ENCODE measurements at regions not wholly inside any gene's neighbourhood (a gene's known extent, or its start where the extent isn't known, plus 50 kb on each side); places are given as distances from the start of the nearest gene placed in this dataset.

GRCh38 chr15:95549168-95549738 is 781.2 kb upstream of the NR2F2 start:
- DNase-seq, result no peak

GRCh38 chr15:95550702-95551101 is 779.8 kb upstream of the NR2F2 start:
- no peak for DNase-seq

- DNase-seq, result no peak
These were observed 774.3 kb upstream of the NR2F2 start for GRCh38 chr15:95556225-95556624.

DNA sequence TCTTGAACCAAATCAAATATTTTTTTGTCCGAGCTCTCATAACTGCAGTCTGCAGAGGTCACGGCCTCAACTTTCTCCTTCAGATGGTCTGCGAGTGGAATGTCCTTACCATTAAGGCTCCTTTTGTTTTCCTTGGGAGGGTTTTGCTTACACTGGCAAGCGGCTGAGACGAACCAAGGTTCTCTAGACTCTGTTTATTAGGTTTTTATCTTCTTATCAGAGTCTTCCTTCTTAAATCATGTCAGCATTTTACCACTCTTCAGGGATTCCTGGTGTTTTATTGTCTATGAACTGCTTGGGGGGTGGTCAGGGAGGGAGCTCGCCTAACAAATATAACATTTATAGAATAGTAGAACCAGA is 773.7 kb upstream of the NR2F2 start:
- DNase-seq, result no peak

- no peak for DNase-seq
These were observed 773.1 kb upstream of the NR2F2 start for GRCh38 chr15:95557226-95558046.

DNA sequence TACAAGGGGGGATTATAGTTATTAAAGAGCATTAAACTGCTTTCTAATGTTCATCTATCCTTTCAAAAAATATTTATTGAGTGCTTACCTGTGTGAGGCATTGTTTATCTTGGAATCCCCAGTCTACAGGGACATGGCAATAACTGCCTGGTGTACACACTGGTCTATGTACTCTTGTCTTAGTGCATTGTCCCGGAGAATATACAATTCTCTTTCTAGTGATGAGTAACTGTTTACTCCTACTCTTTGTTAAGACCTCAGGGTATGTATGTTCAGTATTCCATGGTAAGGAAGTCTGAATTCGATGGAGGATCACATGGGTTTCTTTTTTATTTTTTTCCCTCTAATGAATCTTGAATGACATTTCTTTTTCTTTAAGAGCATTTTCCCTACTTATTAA is 772.4 kb upstream of the NR2F2 start:
- DNase-seq, result no peak

DNA sequence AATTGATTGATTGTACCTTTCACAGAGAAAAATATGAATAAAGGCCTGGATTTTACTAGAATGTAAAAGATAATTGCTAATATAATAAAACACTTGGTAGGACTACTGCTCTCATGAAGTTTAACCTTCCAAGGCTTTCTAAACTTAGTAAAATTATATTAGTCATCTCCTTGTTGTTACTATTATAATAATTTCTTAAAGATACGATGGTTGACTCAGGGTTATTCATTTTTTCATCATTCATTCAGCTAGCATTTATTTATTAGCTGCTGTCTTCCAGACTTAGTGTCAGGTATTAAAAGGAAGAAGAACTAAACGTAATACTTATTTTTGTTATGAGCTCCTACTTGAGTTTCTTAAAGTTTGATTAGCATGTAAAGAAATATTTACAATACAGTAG is 771.6 kb upstream of the NR2F2 start:
- no peak for DNase-seq

- DNase-seq, result no peak
These were observed 770.6 kb upstream of the NR2F2 start for GRCh38 chr15:95559875-95560394.

DNA sequence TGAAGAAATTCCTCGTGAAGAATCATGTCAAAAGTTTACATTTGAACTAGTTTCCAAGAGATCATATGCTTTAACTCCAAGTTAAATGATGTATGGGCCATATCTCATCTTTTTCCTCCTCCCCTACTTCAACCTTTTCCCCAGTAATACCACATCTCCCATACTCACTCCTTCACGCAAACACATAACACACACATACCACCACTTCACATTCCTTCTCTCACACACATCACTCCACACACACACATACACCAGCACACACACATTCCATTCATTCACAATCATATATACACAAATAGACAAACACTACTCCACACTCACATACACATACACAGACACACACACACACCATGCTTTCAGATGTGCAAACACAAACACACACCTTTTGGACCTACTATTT is 769.0 kb upstream of the NR2F2 start:
- no peak for DNase-seq

DNA sequence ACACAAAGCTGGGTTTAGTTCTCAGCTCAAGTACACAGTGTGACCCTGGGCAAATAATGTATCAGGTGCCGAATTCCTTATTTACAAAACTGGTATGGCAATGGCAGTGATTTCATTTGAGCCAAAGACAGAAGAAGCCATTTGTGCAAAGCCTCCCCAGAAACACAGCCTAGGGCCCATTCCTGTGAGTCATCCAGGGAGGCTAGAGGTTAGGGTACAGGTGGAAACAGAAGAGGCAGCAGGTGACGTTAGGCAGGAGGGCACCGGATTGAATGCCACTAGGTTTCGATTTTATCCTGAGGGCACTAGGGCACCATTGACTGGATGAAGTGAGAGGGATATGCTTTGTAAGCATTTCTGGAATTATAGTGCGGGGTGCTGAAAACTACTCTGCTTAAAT is 766.9 kb upstream of the NR2F2 start:
- DNase-seq, result no peak

DNA sequence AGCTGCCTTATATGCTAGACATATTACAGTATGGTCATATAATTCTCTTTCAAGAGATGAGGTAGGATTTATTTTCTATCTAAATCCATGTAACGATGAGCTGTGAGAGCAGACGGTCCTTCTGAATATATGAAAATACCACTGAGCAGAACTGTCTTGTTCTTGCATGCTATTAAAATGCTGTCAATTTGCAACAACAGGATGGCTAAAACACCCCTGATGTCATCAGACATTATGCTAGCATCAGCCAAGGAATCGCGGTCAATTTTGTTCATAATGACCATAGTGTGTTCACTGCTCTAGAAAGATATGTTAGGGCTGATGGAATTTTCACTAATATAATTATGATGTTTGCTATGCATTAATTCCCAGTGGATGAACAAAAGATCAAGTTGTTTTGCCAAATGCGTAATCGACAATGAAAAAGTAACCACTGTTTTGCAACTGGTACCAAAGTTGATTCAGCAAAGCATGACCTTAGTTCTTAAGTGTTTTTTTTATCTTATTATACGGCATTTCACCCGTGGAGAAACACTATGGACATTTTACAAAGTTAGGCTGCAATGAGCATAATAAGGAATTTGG is 765.4 kb upstream of the NR2F2 start:
- DNase-seq, result no peak

- DNase-seq, result no peak
These were observed 764.8 kb upstream of the NR2F2 start for GRCh38 chr15:95565690-95566089.

- no peak for DNase-seq
These were observed 762.8 kb upstream of the NR2F2 start for GRCh38 chr15:95567686-95568085.

- no peak for DNase-seq
These were observed 756.4 kb upstream of the NR2F2 start for GRCh38 chr15:95574053-95574452.

DNA sequence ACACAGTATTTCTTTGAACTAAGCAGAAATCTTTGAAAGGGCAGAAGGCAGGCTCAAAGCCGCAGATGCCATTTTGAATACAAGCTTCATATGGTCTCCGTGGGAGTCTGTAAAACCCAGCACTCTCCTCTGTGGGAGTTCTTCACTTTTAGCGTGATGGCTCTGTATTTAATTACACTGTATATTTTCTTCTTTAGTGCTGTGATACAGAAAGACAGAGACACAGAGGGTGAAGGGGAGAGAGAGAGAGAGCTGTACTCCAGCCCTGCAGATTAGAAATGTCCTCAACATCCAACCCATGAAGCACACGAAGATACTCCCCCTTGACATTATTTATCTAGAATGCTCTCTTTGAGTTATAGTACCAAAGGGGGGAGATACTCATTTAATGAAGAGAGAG is 752.6 kb upstream of the NR2F2 start:
- no peak for DNase-seq

GRCh38 chr15:95580121-95580520 is 750.4 kb upstream of the NR2F2 start:
- DNase-seq, result no peak

DNA sequence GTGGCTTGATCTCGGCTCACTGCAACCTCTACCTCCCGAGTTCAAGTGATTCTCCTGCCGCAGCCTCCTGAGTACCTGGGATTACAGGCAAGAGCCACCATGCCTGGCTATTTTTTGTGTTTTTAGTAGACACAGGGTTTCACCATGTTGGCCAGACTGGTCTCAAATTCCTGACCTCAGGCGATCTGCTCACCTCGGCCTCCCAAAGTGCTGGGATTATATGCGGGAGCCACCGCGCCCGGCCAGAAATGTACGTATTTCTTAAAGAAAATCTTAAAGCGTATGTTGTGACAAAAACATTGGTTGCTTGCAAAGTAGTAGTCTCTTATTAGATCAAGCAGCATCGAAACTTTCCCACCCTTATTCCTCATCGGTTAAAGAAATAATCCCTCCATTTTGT is 748.9 kb upstream of the NR2F2 start:
- no peak for DNase-seq

DNA sequence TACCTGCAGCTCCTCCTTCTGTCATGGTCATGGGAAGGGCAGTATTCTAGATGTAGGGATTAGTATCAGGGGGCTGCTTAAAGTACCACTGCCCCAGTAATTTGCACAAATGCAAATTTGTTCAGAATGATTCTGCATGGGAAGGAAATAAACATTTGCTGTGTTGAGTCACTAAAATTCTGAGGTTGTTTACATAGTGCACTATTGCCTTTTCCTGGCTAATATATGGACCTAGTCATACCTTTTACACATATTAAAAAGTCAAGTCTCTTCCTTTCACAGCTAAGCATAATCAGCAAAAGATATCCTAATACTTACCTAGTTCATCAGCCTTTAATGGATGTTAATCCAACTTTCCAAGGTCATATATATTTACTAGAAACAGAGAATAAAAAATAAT is 746.4 kb upstream of the NR2F2 start:
- no peak for DNase-seq

DNA sequence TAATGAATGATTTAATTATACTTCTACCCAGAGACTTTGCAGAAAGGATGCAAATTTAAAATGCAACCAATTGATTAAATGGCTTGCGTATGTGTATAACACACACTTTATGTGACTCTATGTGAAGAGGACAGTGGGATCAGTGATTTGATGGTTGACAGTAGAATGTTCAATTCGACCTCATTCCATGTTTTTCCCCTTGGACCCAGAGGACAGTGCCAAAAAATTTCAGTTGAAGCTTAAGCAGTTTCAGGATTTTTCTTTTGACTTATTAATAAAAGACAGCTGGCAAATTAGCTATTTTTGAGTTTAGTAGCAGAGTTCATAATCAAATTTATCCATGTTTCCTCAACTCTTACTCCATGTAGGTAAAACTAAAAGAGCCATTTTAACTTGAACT is 742.4 kb upstream of the NR2F2 start:
- DNase-seq, result no peak

DNA sequence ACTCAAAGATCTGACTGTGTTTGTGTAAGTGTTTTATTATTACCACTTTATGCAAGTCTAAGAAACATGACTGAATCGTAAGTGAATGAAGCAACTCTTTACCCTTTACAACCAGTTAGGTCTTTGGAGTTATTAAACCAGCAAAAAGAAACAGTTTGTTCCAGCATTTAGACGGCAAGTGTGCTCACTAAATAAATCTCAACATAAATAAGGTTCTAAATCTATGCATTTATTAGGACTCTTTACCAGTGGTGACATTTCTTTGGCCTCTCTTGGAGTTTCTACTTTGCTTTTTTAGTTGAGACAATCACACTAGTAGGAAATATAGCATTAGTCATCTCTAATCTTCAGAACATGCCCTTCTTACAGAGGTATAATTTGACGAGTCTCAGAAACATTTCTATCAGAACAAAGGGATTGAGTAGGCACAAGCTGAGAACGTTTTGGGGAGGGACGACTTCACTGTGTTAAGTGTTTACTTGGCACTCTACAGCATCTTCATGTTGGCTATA is 739.9 kb upstream of the NR2F2 start:
- no peak for DNase-seq

DNA sequence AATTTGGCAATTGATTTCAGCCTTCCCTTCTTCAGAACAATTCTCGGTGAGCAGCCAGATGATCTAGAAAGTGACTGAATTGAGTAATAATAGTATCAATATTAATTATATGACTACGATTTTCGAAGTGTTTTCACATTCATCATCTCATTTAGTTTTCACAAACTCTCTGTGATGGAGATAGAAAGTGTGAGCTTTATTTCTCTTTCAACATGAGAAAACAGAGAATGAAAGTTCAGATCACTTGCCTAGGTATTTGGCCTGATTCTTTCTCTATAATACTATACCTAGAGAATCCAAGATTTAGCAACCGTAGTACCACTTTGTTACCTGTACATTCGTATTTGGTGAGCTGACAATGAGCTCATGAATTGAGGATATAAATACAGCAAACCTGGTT is 739.2 kb upstream of the NR2F2 start:
- DNase-seq, result no peak

- no peak for DNase-seq
These were observed 738.6 kb upstream of the NR2F2 start for GRCh38 chr15:95591886-95592285.

DNA sequence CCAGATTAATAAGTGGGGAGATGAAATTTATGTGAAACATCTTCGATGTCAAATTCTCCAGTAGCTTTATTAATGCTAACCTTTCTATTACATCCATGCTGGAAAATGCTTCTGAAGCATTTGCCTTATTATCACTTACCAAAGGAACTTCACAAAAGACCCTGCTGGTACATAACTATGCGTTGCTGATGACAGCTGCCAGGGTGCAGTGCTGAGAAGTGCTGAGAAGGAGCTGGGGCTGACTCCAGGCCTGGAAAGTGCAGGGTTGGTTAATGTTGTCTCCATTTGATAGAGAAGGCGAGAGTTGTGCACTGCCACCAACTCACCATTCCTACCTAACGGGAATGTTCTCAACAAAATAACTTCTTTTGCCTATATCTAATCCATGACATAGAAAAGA is 736.0 kb upstream of the NR2F2 start:
- no peak for DNase-seq

GRCh38 chr15:95595759-95596158 is 734.7 kb upstream of the NR2F2 start:
- DNase-seq, result no peak

Data from activated naive CD4-positive, alpha-beta T cell treated with anti-CD3 and anti-CD28 coated beads, Interleukin-2, amount 50 U/mL, for 16 hours (primary cell).